Esophagus (tissue), 2 donors: ENCODE measurements at regions not wholly inside any gene's neighbourhood (a gene's known extent, or its start where the extent isn't known, plus 50 kb on each side); places are given as distances from the start of the nearest gene placed in this dataset.

Experiments
- H3K27ac ChIP-seq, 2 donors: one replicate each; pipeline ENCODE4 v1.5.1; 2013; ENCODE audit warnings: low read depth in 2 of 2, mild to moderate bottlenecking in 2 of 2, inconsistent platforms in 1 of 2, low read length in 1 of 2, moderate library complexity in 1 of 2
- H3K27me3 ChIP-seq, 2 donors: one replicate each; pipeline ENCODE4 v1.6.1; 2013; ENCODE audit warnings: low read length in 2 of 2, control low read depth in 1 of 2, mild to moderate bottlenecking in 1 of 2; ENCODE audit not compliant: insufficient read depth in 2 of 2, control insufficient read depth in 1 of 2
- H3K36me3 ChIP-seq, 2 donors: one replicate each; pipeline ENCODE4 v1.6.1; 2013; ENCODE audit warnings: low read length in 1 of 2; ENCODE audit not compliant: control insufficient read depth in 2 of 2, insufficient read depth in 2 of 2
- H3K4me1 ChIP-seq, 2 donors: one replicate each; pipeline ENCODE4 v1.6.1; 2013; ENCODE audit warnings: low read length in 1 of 2; ENCODE audit not compliant: control insufficient read depth in 2 of 2, insufficient read depth in 2 of 2
- H3K4me3 ChIP-seq, 2 donors: one replicate each; pipeline ENCODE4 v1.5.1; 2013; ENCODE audit warnings: low read length in 2 of 2, mild to moderate bottlenecking in 2 of 2, low read depth in 1 of 2, moderate library complexity in 1 of 2
- H3K9me3 ChIP-seq, 2 donors: one replicate each; pipeline ENCODE4 v1.6.1; 2013; ENCODE audit warnings: mild to moderate bottlenecking in 2 of 2, low read depth in 1 of 2, low read length in 1 of 2, moderate library complexity in 1 of 2; ENCODE audit not compliant: control insufficient read depth in 2 of 2, insufficient read depth in 1 of 2
- WGBS, 2 donors: extraction: QIAGEN DNeasy Blood & Tissue Kit; methylation state at CpG; one replicate each; pipeline ENCODE4 v1.1.7; 2013; 5-methylcytosine and 5-hydroxymethylcytosine counted together
- donor health status: healthy with polysubstance abuse.
- donor health status: Bipolar disorder and iron deficiency.

- Histone ChIP-seq H3K9me3 (no peaks in the 10 kb centered on the region), H3K36me3 (no peaks in the 10 kb centered on the region), H3K4me3 (no peak overlapping the region), H3K27ac (no peak overlapping the region), H3K27me3 (no peaks in the 10 kb centered on the region), H3K4me1 (no peaks in the 10 kb centered on the region)
- 85 to 93% methylated on average over 1 of the region's 1 CpG for WGBS, 2 donors
Observed at GRCh38 chr3:70808881-70809280, 496.4 kb upstream of the MDFIC2 start.

DNA sequence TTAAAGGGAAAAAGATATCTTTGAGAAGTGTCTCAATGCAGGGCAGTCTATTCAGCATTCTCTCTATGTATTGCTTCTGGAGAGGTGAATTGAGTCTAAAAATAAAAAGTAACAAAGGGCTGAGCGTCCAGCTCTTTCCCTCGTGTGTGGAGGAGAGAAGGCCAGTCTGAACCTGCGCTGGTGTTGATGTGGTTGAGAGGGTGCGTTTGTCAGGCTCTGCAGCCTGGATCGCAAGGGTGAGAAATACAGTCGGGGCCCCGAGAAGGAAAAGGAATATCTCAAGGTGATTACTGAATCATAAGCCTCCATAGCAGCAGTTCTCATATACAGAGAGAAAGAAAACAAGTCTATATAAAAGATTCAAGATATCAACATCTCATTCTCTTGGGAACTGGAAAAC lies 494.1 kb upstream of the MDFIC2 start:
- 68 to 78% methylated on average over 7 of the region's 7 CpGs for WGBS, 2 donors
- Histone ChIP-seq H3K36me3 (no peaks in the 10 kb centered on the region), H3K27ac (no peak overlapping the region), H3K4me3 (no peak overlapping the region), H3K4me1 (no peaks in the 10 kb centered on the region), H3K9me3 (no peaks in the 10 kb centered on the region), H3K27me3 (no peaks in the 10 kb centered on the region)

DNA sequence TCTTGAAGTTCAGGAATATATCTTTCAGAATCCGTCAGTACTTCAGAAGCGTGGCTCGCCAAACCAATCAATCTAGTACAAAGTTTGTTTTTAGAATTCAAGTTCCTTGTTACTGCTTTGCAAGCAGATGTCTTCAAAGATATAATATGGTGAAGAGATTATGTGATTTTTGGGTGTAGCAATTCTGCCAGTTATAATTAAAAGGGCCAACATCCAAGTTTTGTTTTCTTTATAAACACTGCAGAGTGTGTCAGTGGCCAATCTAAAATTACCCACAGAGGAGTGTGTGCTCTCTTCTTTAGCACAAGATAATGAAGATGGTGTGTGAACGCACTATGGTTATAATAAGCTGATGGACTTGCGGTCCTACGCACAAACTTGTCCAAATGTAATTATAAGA lies 493.6 kb upstream of the MDFIC2 start:
- no peaks in the 10 kb centered on the region for H3K9me3 ChIP-seq
- H3K4me1 ChIP-seq = no peaks in the 10 kb centered on the region
- H3K27ac ChIP-seq = no peak overlapping the region
- no peaks in the 10 kb centered on the region for H3K36me3 ChIP-seq
- 93 to 94% methylated on average over 6 of the region's 6 CpGs for WGBS, 2 donors
- no peak overlapping the region for H3K4me3 ChIP-seq
- no peaks in the 10 kb centered on the region for H3K27me3 ChIP-seq

- H3K4me3 ChIP-seq = no peak overlapping the region
Observed at GRCh38 chr3:70805061-70805889, 492.8 kb upstream of the MDFIC2 start.

GRCh38 chr3:70803891-70804290 lies 491.5 kb upstream of the MDFIC2 start:
- Histone ChIP-seq H3K36me3 (no peaks in the 10 kb centered on the region), H3K27me3 (peaks cover 0 to 2% of the 10 kb centered on the region in 2 donors), H3K27ac (no peak overlapping the region), H3K9me3 (no peaks in the 10 kb centered on the region), H3K4me3 (no peak overlapping the region), H3K4me1 (no peaks in the 10 kb centered on the region)
- 85 to 93% methylated on average over 2 of the region's 2 CpGs for WGBS, 2 donors

More at GRCh38 chr3:70805061-70805889, 492.8 kb upstream of the MDFIC2 start:
- Histone ChIP-seq H3K27ac (no peak overlapping the region), H3K4me1 (no peaks in the 10 kb centered on the region), H3K36me3 (no peaks in the 10 kb centered on the region), H3K27me3 (peaks cover 0 to 2% of the 10 kb centered on the region in 2 donors), H3K9me3 (no peaks in the 10 kb centered on the region)
- 54 to 72% methylated on average over 6 of the region's 6 CpGs for WGBS, 2 donors

DNA sequence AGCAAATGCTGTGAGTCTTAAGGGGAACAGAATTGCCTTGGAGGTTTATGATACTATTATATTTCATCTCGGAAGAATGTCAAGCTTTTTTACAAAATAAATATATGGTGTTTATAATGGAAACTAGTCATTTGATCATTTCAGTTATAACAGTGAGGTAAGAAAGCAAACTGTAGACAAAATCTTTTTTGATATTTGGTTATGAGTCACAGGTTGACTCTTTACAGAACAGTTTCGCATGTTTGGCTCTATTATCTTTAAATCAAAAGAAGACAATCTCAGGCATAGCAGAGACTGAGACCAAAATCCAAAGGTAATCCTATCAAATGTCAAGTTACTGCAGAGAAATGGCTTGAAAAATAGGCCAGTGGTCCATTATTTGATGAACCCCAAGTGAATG lies 490.9 kb upstream of the MDFIC2 start:
- 45 to 51% methylated on average over 2 of the region's 2 CpGs for WGBS, 2 donors
- H3K27ac ChIP-seq = no peak overlapping the region
- no peaks in the 10 kb centered on the region for H3K9me3 ChIP-seq
- H3K4me1 ChIP-seq = no peaks in the 10 kb centered on the region
- no peak overlapping the region for H3K4me3 ChIP-seq
- H3K27me3 ChIP-seq = peaks cover 0 to 2% of the 10 kb centered on the region in 2 donors
- no peaks in the 10 kb centered on the region for H3K36me3 ChIP-seq

GRCh38 chr3:70800951-70801350 lies 488.5 kb upstream of the MDFIC2 start:
- Histone ChIP-seq H3K9me3 (peaks cover 0 to 5% of the 10 kb centered on the region in 2 donors), H3K4me1 (no peaks in the 10 kb centered on the region), H3K27ac (no peak overlapping the region), H3K4me3 (no peak overlapping the region), H3K27me3 (peaks cover 0 to 2% of the 10 kb centered on the region in 2 donors), H3K36me3 (no peaks in the 10 kb centered on the region)
- WGBS, 2 donors = 48 to 66% methylated on average over 2 of the region's 2 CpGs

DNA sequence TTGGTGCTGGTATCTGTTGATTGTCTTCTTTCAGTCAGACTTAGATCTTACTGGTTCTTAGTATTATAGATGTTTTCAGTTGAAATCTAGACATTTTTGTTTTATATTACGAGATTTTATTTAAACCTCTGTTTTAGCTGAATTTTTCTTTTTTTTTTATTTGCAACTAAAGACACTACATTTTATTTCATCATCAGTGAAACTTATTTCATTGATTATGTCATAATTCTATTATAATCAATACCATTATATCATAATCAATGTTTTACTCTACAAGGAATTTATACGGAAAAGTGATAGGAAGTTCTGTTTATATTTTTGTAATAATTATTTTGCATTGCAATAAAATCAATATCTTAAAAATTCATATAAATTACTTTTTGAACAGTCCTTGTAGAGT lies 477.4 kb upstream of the MDFIC2 start:
- Histone ChIP-seq H3K27me3 (no peaks in the 10 kb centered on the region), H3K4me3 (no peak overlapping the region), H3K9me3 (no peaks in the 10 kb centered on the region), H3K27ac (no peak overlapping the region), H3K4me1 (no peaks in the 10 kb centered on the region), H3K36me3 (no peaks in the 10 kb centered on the region)
- WGBS, 2 donors = 92 to 96% methylated on average over 2 of the region's 2 CpGs

GRCh38 chr3:70780790-70781189 lies 468.4 kb upstream of the MDFIC2 start:
- H3K27ac ChIP-seq = no peak overlapping the region

GRCh38 chr3:70779296-70779695 lies 466.9 kb upstream of the MDFIC2 start:
- H3K36me3 ChIP-seq = no peaks in the 10 kb centered on the region
- H3K9me3 ChIP-seq = no peaks in the 10 kb centered on the region
- WGBS, 2 donors = 89 to 91% methylated on average over 4 of the region's 4 CpGs
- H3K4me1 ChIP-seq = no peaks in the 10 kb centered on the region
- H3K27ac ChIP-seq = no peak overlapping the region
- H3K4me3 ChIP-seq = no peak overlapping the region
- H3K27me3 ChIP-seq = no peaks in the 10 kb centered on the region

More at GRCh38 chr3:70780790-70781189, 468.4 kb upstream of the MDFIC2 start:
- no peak overlapping the region for H3K4me3 ChIP-seq
- no peaks in the 10 kb centered on the region for H3K36me3 ChIP-seq
- no peaks in the 10 kb centered on the region for H3K4me1 ChIP-seq
- no peaks in the 10 kb centered on the region for H3K27me3 ChIP-seq
- H3K9me3 ChIP-seq = no peaks in the 10 kb centered on the region
